LNCaP clone FGC (cell line): ENCODE measurements at regions not wholly inside any gene's neighbourhood (a gene's known extent, or its start where the extent isn't known, plus 50 kb on each side); places are given as distances from the start of the nearest gene placed in this dataset.

ENCODE experiments used
- DNase-seq: peaks from one replicate; pipeline ENCODE4 v3.0.0-alpha.2; 2011; ENCODE audit warnings: low read depth
- H3K4me3 ChIP-seq: 2 replicates; pipeline ENCODE4 v1.5.1; 2011; ENCODE audit warnings: mild to moderate bottlenecking, low read depth, low read length, control low read depth
- CTCF ChIP-seq: IDR thresholded peaks from 2 replicates; pipeline ENCODE4 v1.5.1; 2012; ENCODE audit warnings: mild to moderate bottlenecking; ENCODE audit not compliant: control insufficient read depth, insufficient read depth; ENCODE audit errors: extremely low read depth

GRCh38 chr7:81629702-81630101 is 140.1 kb downstream of the HGF start:
- no peak overlapping the region for H3K4me3 ChIP-seq
- TF ChIP-seq CTCF: no peak
- DNase-seq: no peak

- DNase-seq: no peak
- H3K4me3 ChIP-seq: no peak overlapping the region
- no peak for TF ChIP-seq CTCF
Observed at GRCh38 chr7:81628951-81629350, 140.9 kb downstream of the HGF start.

GRCh38 chr7:81627536-81628287 is 142.1 kb downstream of the HGF start:
- H3K4me3 ChIP-seq: no peak overlapping the region
- no peak for DNase-seq
- no peak for TF ChIP-seq CTCF

GRCh38 chr7:81626008-81626407 is 143.8 kb downstream of the HGF start:
- no peak overlapping the region for H3K4me3 ChIP-seq
- no peak for TF ChIP-seq CTCF
- no peak for DNase-seq

- TF ChIP-seq CTCF: no peak
- no peak overlapping the region for H3K4me3 ChIP-seq
- DNase-seq: no peak
Observed at GRCh38 chr7:81624650-81625631, 144.9 kb downstream of the HGF start.

- DNase-seq: no peak
- H3K4me3 ChIP-seq: no peak overlapping the region
- no peak for TF ChIP-seq CTCF
Observed at GRCh38 chr7:81624021-81624592, 145.7 kb downstream of the HGF start.
